Prostate gland (tissue), 2 donors: ENCODE measurements at regions not wholly inside any gene's neighbourhood (a gene's known extent, or its start where the extent isn't known, plus 50 kb on each side); places are given as distances from the start of the nearest gene placed in this dataset.

Source experiments
- DNase-seq: peaks from one replicate; pipeline ENCODE4 v3.0.0-alpha.2; 2019; ENCODE audit warnings: low spot score
- H3K27ac ChIP-seq, 2 donors: fragments of 200-600 bp; sonication (generic); 2 replicates each; pipeline ENCODE4 v1.5.1; 2017 to 2019
- H3K27me3 ChIP-seq: fragments of 200-600 bp; sonication (generic); replicated peaks from 2 replicates; pipeline ENCODE4 v1.5.1; 2019; ENCODE audit not compliant: insufficient read depth
- H3K36me3 ChIP-seq, 2 donors: fragments of 200-600 bp; sonication (generic); 1 replicate in 1 of 2; 2 replicates in 1 of 2; pipeline versions ENCODE4 v1.5.1 to v1.8.1; 2017 to 2019
- H3K4me1 ChIP-seq: fragments of 200-600 bp; sonication (generic); replicated peaks from 2 replicates; pipeline ENCODE4 v1.5.1; 2019
- H3K4me3 ChIP-seq, 2 donors: fragments of 200-600 bp; sonication (generic); 2 replicates each; pipeline ENCODE4 v1.5.1; 2017 to 2019
- H3K9me3 ChIP-seq: fragments of 200-600 bp; sonication (generic); 2 replicates; pipeline ENCODE4 v1.5.1; 2017
- POLR2A ChIP-seq: fragments of 450-650 bp; IDR thresholded peaks from one replicate; pipeline ENCODE4 v1.6.1; 2016; ENCODE audit warnings: antibody characterized with exemption, mild to moderate bottlenecking
- POLR2AphosphoS5 ChIP-seq: sonication (generic); formaldehyde crosslinking; IDR thresholded peaks from one replicate; pipeline ENCODE4 v1.6.1; 2017; ENCODE audit warnings: antibody characterized with exemption
- WGBS: methylation state at CpG from one replicate; pipeline ENCODE4 v1.1.5; 2018; 5-methylcytosine and 5-hydroxymethylcytosine counted together
- intact Hi-C: fragments of 100-400 bp; cut with DNase I; formaldehyde crosslinking; loops from one replicate; pipeline ENCODE4 v1.14.2; 2022
- TF ChIP-seq, protein P1 (sequence below), 4 experiments: fragments of 200-600 bp in 2 of 4; fragments of 450-650 bp in 2 of 4; sonication (generic) in 2 of 4; IDR thresholded peaks; 1 replicate in 3 of 4; 2 replicates in 1 of 4; pipeline ENCODE4 v1.5.1; 2016 to 2019; ENCODE audit warnings: antibody characterized with exemption in 4 of 4, mild to moderate bottlenecking in 2 of 4, moderate library complexity in 2 of 4

DNA sequence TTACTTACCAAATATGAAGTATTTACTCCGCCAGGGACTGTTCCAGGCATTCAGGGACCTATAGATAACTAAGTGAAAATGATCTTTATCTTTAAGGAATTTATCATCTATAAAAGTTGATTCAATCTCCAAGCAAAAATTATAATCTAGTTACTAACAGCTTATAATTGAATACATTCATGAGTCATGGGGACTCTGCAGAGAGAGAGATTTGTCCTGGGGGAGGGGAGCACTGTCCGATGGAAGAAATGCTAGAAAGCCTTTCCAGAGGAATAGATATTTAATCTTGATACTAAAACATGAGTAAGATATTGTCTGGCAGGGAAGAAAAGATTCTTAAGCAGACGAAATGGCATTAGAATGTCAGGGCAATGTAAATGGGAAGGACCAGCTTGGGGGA is 139.3 kb downstream of the CD164 start:
- Histone ChIP-seq H3K4me1 (no peaks in the 10 kb centered on the region), H3K4me3 (no peak overlapping the region), H3K36me3 (no peaks in the 10 kb centered on the region), H3K9me3 (no peaks in the 10 kb centered on the region), H3K27me3 (no peaks in the 10 kb centered on the region), H3K27ac (no peak overlapping the region)
- TF ChIP-seq, protein P1, sequence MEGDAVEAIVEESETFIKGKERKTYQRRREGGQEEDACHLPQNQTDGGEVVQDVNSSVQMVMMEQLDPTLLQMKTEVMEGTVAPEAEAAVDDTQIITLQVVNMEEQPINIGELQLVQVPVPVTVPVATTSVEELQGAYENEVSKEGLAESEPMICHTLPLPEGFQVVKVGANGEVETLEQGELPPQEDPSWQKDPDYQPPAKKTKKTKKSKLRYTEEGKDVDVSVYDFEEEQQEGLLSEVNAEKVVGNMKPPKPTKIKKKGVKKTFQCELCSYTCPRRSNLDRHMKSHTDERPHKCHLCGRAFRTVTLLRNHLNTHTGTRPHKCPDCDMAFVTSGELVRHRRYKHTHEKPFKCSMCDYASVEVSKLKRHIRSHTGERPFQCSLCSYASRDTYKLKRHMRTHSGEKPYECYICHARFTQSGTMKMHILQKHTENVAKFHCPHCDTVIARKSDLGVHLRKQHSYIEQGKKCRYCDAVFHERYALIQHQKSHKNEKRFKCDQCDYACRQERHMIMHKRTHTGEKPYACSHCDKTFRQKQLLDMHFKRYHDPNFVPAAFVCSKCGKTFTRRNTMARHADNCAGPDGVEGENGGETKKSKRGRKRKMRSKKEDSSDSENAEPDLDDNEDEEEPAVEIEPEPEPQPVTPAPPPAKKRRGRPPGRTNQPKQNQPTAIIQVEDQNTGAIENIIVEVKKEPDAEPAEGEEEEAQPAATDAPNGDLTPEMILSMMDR (IDR thresholded peaks at IDR 0.05), result no peak
- no peak for TF ChIP-seq POLR2AphosphoS5
- TF ChIP-seq POLR2A, result no peak
- WGBS, result 83% methylated on average over 3 of the region's 3 CpGs
- intact Hi-C loops, result no loop called here
- DNase-seq, result no peak

DNA sequence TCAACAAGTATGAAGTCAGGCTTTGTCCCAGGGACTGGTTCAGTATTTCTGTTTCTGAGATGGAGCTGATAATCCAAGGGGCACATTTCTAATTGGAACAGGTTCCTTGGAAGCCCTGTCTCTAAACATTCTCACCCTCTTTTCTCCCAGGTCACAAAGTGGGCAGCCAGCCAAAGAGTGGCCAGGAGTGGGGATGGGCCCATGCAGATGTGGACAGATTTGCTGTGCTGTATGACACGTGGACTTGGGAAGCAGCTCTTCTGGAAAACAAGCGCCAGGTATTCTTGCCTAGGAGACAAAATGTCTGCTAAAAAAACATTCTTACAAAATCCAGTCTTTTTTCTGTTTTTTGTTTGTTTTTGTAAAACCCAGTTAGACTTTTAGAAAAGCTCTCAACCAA is 140.2 kb downstream of the CD164 start:
- TF ChIP-seq POLR2AphosphoS5 (no peak), POLR2A (no peak)
- TF ChIP-seq, protein P1 (IDR thresholded peaks at IDR 0.05), result no peak
- H3K9me3 ChIP-seq, result no peaks in the 10 kb centered on the region
- 92% methylated on average over 2 of the region's 2 CpGs for WGBS
- H3K4me3 ChIP-seq, result no peak overlapping the region
- no peaks in the 10 kb centered on the region for H3K27me3 ChIP-seq
- DNase-seq, result no peak
- no peaks in the 10 kb centered on the region for H3K36me3 ChIP-seq
- no peaks in the 10 kb centered on the region for H3K4me1 ChIP-seq
- no peak overlapping the region for H3K27ac ChIP-seq
- intact Hi-C loops, result no loop called here

GRCh38 chr6:109241199-109241598 is 141.1 kb downstream of the CD164 start:
- H3K4me3 ChIP-seq, result no peak overlapping the region
- intact Hi-C loops, result no loop called here
- 88% methylated on average over 2 of the region's 2 CpGs for WGBS
- H3K4me1 ChIP-seq, result no peaks in the 10 kb centered on the region
- H3K27ac ChIP-seq, result no peak overlapping the region
- no peaks in the 10 kb centered on the region for H3K36me3 ChIP-seq
- H3K9me3 ChIP-seq, result no peaks in the 10 kb centered on the region
- DNase-seq, result no peak
- TF ChIP-seq, protein P1 (IDR thresholded peaks at IDR 0.05), result no peak
- TF ChIP-seq POLR2AphosphoS5 (no peak), POLR2A (no peak)
- H3K27me3 ChIP-seq, result no peaks in the 10 kb centered on the region

GRCh38 chr6:109240370-109241084 is 141.7 kb downstream of the CD164 start:
- Histone ChIP-seq H3K27me3 (no peaks in the 10 kb centered on the region), H3K4me1 (no peaks in the 10 kb centered on the region), H3K27ac (peak overlapping the region in 1 of 2 donors; percentile 12), H3K9me3 (no peaks in the 10 kb centered on the region), H3K36me3 (no peaks in the 10 kb centered on the region), H3K4me3 (no peak overlapping the region)
- TF ChIP-seq POLR2AphosphoS5 (no peak), POLR2A (no peak)
- TF ChIP-seq, protein P1 (IDR thresholded peaks at IDR 0.05), result no peak
- intact Hi-C loops, result no loop called here
- no peak for DNase-seq
- 65% methylated on average over 7 of the region's 7 CpGs for WGBS

DNA sequence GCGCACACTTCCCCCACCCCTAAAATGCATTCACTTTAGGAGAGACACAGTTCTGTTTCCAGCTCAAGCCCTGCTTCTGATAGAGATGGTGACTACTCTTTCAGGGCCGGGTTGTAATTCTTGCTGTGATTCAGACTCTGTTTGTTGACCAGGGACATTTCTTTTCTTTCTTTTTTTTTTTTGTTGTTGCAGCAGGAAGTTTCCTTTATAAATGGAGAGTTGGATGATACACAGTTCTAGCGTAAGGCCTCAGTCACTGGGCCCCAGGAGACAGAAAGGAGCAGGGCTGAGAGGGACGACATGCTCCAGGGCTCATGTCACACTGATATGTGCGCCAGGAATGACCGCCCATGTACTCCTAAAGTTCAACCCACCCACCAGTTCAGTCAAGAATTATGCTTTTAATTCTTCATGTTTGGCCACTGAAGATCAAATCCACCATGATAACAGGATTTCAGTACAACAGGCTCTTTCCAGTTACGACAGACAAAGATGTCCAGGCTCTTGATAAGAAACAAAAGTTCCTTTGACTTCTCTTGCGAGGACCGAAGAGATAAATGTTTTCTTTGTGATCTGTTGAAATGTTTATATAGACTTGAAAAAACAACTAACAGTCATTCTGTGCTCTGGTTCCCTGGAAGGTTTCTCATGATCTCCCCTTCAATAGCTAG is 142.5 kb downstream of the CD164 start:
- TF ChIP-seq, protein P1 (IDR thresholded peaks at IDR 0.05), result no peak
- TF ChIP-seq POLR2A (no peak), POLR2AphosphoS5 (no peak)
- Histone ChIP-seq H3K4me3 (no peak overlapping the region), H3K9me3 (no peaks in the 10 kb centered on the region), H3K4me1 (no peaks in the 10 kb centered on the region), H3K36me3 (no peaks in the 10 kb centered on the region), H3K27ac (peak overlapping the region in 1 of 2 donors; percentile 12), H3K27me3 (no peaks in the 10 kb centered on the region)
- intact Hi-C loops, result no loop called here
- DNase-seq, result no peak
- WGBS, result 71% methylated on average over 9 of the region's 9 CpGs
